SK-N-SH (cell line): ENCODE measurements at regions not wholly inside any gene's neighbourhood (a gene's known extent, or its start where the extent isn't known, plus 50 kb on each side); places are given as distances from the start of the nearest gene placed in this dataset.

Experiments used
- CTCF ChIA-PET: fragments of 300-600, 350-600 bp; formaldehyde crosslinking; extraction: SDS; loops from one replicate; lab custom pipeline; 2021; lab: Yijun Ruan, JAX
- POLR2A ChIA-PET: fragments of 350-600 bp; sonication (Branson Sonifier 250); formaldehyde crosslinking; extraction: SDS; loops from one replicate; lab custom pipeline; 2020; ENCODE audit warnings: antibody characterized with exemption, inconsistent platforms; lab: Yijun Ruan, JAX
- DNase-seq: peaks from one replicate; pipeline ENCODE4 v3.0.0; 2012
- H2AFZ ChIP-seq: fragments of 200-600 bp; sonication (generic); 2 replicates; pipeline ENCODE4 v1.8.1; 2016; ENCODE audit warnings: antibody characterized with exemption, mild to moderate bottlenecking, low read depth
- H3F3A ChIP-seq: fragments of 200-600 bp; sonication (generic); replicated peaks from 2 replicates; pipeline ENCODE3; 2016; ENCODE audit warnings: antibody characterized with exemption, mild to moderate bottlenecking; ENCODE audit not compliant: insufficient read depth
- H3K27ac ChIP-seq, 2 experiments: fragments of 200-500 bp in 1 of 2; fragments of 200-600 bp in 1 of 2; sonication (Bioruptor generic) in 1 of 2; sonication (generic), shearing (Covaris generic) in 1 of 2; 2 replicates each; pipeline versions ENCODE4 v1.5.1 to v1.6.1; 2014 to 2016; ENCODE audit warnings: low read depth in 2 of 2, inconsistent platforms in 1 of 2, low read length in 1 of 2, mild to moderate bottlenecking in 1 of 2, mixed read lengths in 1 of 2
- H3K27me3 ChIP-seq: fragments of 200-600 bp; sonication (generic), shearing (Covaris generic); 2 replicates; pipeline ENCODE4 v1.6.1; 2016; ENCODE audit warnings: mixed run types; ENCODE audit not compliant: insufficient read depth
- H3K36me3 ChIP-seq, 2 experiments: fragments of 200-500 bp in 1 of 2; fragments of 200-600 bp in 1 of 2; sonication (Bioruptor generic) in 1 of 2; sonication (generic) in 1 of 2; replicated peaks in 1 of 2; 2 replicates each; pipeline versions ENCODE3 to v1.5.1; 2014 to 2016; ENCODE audit warnings: low read length in 1 of 2, mild to moderate bottlenecking in 1 of 2; ENCODE audit not compliant: insufficient read depth in 2 of 2, control insufficient read depth in 1 of 2
- H3K4me1 ChIP-seq, 2 experiments: fragments of 200-500 bp in 1 of 2; fragments of 200-600 bp in 1 of 2; sonication (Bioruptor generic) in 1 of 2; sonication (generic), shearing (Covaris generic) in 1 of 2; 2 replicates each; pipeline versions ENCODE4 v1.5.1 to v1.6.1; 2014 to 2016; ENCODE audit warnings: low read depth in 1 of 2, low read length in 1 of 2, mixed run types in 1 of 2; ENCODE audit not compliant: insufficient read depth in 2 of 2, control insufficient read depth in 1 of 2
- H3K4me2 ChIP-seq: fragments of 200-600 bp; sonication (generic), shearing (Covaris generic); 2 replicates; pipeline ENCODE4 v1.6.1; 2017; ENCODE audit warnings: mixed run types
- H3K4me3 ChIP-seq, 2 experiments: fragments of 200-500 bp in 1 of 2; fragments of 200-600 bp in 1 of 2; sonication (Bioruptor generic) in 1 of 2; sonication (generic), shearing (Covaris generic) in 1 of 2; 2 replicates each; pipeline versions ENCODE4 v1.5.1 to v1.8.1; 2014 to 2016; ENCODE audit warnings: low read depth in 2 of 2, inconsistent platforms in 1 of 2, low read length in 1 of 2, mild to moderate bottlenecking in 1 of 2, mixed read lengths in 1 of 2, moderate library complexity in 1 of 2
- H3K79me2 ChIP-seq: fragments of 200-600 bp; sonication (generic); 2 replicates; pipeline ENCODE4 v1.8.1; 2017; ENCODE audit warnings: mild to moderate bottlenecking; ENCODE audit not compliant: insufficient read depth
- H3K9ac ChIP-seq: fragments of 200-600 bp; sonication (generic); 2 replicates; pipeline ENCODE4 v1.6.1; 2017; ENCODE audit warnings: mixed run types
- H3K9me2 ChIP-seq: fragments of 200-600 bp; sonication (generic); 2 replicates; pipeline ENCODE4 v1.6.1; 2017; ENCODE audit warnings: mixed run types
- H3K9me3 ChIP-seq: fragments of 200-600 bp; sonication (generic); 2 replicates; pipeline ENCODE4 v1.6.1; 2017; ENCODE audit warnings: mixed run types, mild to moderate bottlenecking, moderate library complexity
- H4K20me1 ChIP-seq: fragments of 200-600 bp; sonication (generic); 2 replicates; pipeline ENCODE4 v1.6.1; 2017; ENCODE audit warnings: mild to moderate bottlenecking, mixed run types; ENCODE audit not compliant: insufficient read depth
- ELF1 ChIP-seq: IDR thresholded peaks from 2 replicates; pipeline ENCODE4 v1.4.0; 2012
- EP300 ChIP-seq, 2 experiments: IDR thresholded peaks; 2 replicates each; pipeline versions ENCODE4 v1.4.0 to v1.6.1; 2012; ENCODE audit warnings: borderline replicate concordance in 1 of 2, low read depth in 1 of 2, low read length in 1 of 2
- EZH2phosphoT487 ChIP-seq: fragments of 200-600 bp; sonication (generic); IDR thresholded peaks from 2 replicates; pipeline ENCODE4 v1.6.1; 2017; ENCODE audit warnings: low read depth, mixed run types, mild to moderate bottlenecking, antibody characterized with exemption, moderate library complexity, borderline replicate concordance
- FOSL2 ChIP-seq: IDR thresholded peaks from 2 replicates; pipeline ENCODE4 v1.4.0; 2012; ENCODE audit warnings: low read depth, mild to moderate bottlenecking, moderate library complexity, borderline replicate concordance
- FOXJ3 ChIP-seq: sonication (generic); formaldehyde crosslinking; IDR thresholded peaks from 2 replicates; pipeline ENCODE4 v1.5.1; 2020; ENCODE audit warnings: mild to moderate bottlenecking, missing genetic modification reagents
- FOXM1 ChIP-seq: IDR thresholded peaks from 2 replicates; pipeline ENCODE4 v1.4.0; 2012; ENCODE audit warnings: low read depth, mild to moderate bottlenecking
- GATA2 ChIP-seq: sonication (generic); formaldehyde crosslinking; IDR thresholded peaks from 2 replicates; pipeline ENCODE4 v1.5.0; 2020; ENCODE audit warnings: mild to moderate bottlenecking, missing genetic modification reagents
- IRF3 ChIP-seq: fragments of 150-350 bp; IDR thresholded peaks from 2 replicates; pipeline ENCODE4 v1.6.1; 2016; ENCODE audit warnings: mild to moderate bottlenecking, low read depth, low read length
- JUND ChIP-seq: IDR thresholded peaks from 2 replicates; pipeline ENCODE4 v1.4.0; 2012
- MEF2A ChIP-seq: IDR thresholded peaks from 2 replicates; pipeline ENCODE4 v1.4.0; 2012; ENCODE audit warnings: low read depth, borderline replicate concordance
- MXI1 ChIP-seq: IDR thresholded peaks from 2 replicates; pipeline ENCODE4 v1.6.1; 2012; ENCODE audit warnings: mild to moderate bottlenecking, low read depth, low read length, improper control_type of control experiment
- NRF1 ChIP-seq: IDR thresholded peaks from 2 replicates; pipeline ENCODE4 v1.6.1; 2012; ENCODE audit warnings: low read depth, mild to moderate bottlenecking, low read length
- RAD21 ChIP-seq: IDR thresholded peaks from 2 replicates; pipeline ENCODE4 v1.6.1; 2012; ENCODE audit warnings: mild to moderate bottlenecking, low read length
- RCOR1 ChIP-seq: fragments of 150-350 bp; IDR thresholded peaks from 2 replicates; pipeline ENCODE4 v1.6.1; 2017; ENCODE audit warnings: antibody characterized with exemption, low read length
- RFX5 ChIP-seq: IDR thresholded peaks from 2 replicates; pipeline ENCODE4 v1.6.1; 2012; ENCODE audit warnings: mild to moderate bottlenecking, improper control_type of control experiment, low read length
- RXRA ChIP-seq: IDR thresholded peaks from 2 replicates; pipeline ENCODE4 v1.4.0; 2012; ENCODE audit warnings: low read depth, mild to moderate bottlenecking, borderline replicate concordance
- SMC3 ChIP-seq: IDR thresholded peaks from 2 replicates; pipeline ENCODE4 v1.6.1; 2012; ENCODE audit warnings: low read depth, low read length, improper control_type of control experiment
- TAF1 ChIP-seq: IDR thresholded peaks from 2 replicates; pipeline ENCODE4 v1.6.1; 2012; ENCODE audit warnings: low read depth, mild to moderate bottlenecking, low read length, moderate library complexity, borderline replicate concordance
- TCF12 ChIP-seq: IDR thresholded peaks from 2 replicates; pipeline ENCODE4 v1.4.0; 2012
- TEAD4 ChIP-seq: IDR thresholded peaks from 2 replicates; pipeline ENCODE4 v1.4.0; 2012; ENCODE audit warnings: mild to moderate bottlenecking, borderline replicate concordance; ENCODE audit not compliant: insufficient read depth
- YY1 ChIP-seq: IDR thresholded peaks from 2 replicates; pipeline ENCODE4 v1.4.0; 2012; ENCODE audit warnings: low read depth, mild to moderate bottlenecking
- ZBTB33 ChIP-seq: IDR thresholded peaks from 2 replicates; pipeline ENCODE4 v1.4.0; 2012; ENCODE audit warnings: low read depth, borderline replicate concordance
- WGBS: methylation state at CpG from one replicate; pipeline ENCODE4 v1.1.6; 2017; ENCODE audit warnings: low lambda C conversion rate; 5-methylcytosine and 5-hydroxymethylcytosine counted together
- TF ChIP-seq, protein P1 (sequence below): fragments of 150-350 bp; IDR thresholded peaks from 2 replicates; pipeline ENCODE4 v1.6.1; 2017; ENCODE audit warnings: antibody characterized with exemption, low read length, low read depth, borderline replicate concordance
- TF ChIP-seq, protein P2 (sequence below): IDR thresholded peaks from 2 replicates; pipeline ENCODE4 v1.4.0; 2012; ENCODE audit warnings: low read depth, borderline replicate concordance

DNA sequence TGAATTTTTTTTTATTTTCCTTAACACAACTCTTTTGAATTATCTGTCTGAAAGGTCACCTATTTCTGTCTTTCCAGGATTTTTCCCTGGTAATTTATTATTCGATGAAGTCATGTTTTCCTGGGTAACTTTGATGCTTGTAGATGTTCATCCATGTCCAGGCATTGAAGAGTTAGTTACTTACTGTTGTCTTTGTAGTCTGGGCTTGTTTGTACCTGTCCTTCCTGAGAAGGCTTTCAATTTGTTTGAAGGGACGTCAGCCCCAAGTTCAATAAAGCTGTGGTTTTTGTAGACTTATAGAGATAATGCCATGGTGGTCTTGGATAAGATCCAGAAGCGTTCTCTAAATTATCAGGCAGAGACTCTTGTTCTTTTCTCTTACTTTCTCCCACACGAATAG, 252.4 kb upstream of the ARHGAP24 start:
- Histone ChIP-seq H2AFZ (no peak overlapping the region), H4K20me1 (no peaks in the 10 kb centered on the region), H3K4me1 (no peaks in the 10 kb centered on the region), H3K36me3 (no peaks in the 10 kb centered on the region), H3K4me2 (no peak overlapping the region), H3K9ac (no peak overlapping the region), H3K27ac (no peak overlapping the region), H3K9me3 (no peaks in the 10 kb centered on the region), H3K4me3 (no peak overlapping the region), H3K79me2 (no peaks in the 10 kb centered on the region), H3F3A (no peaks in the 10 kb centered on the region), H3K9me2 (no peaks in the 10 kb centered on the region), H3K27me3 (no peaks in the 10 kb centered on the region)
- 9% methylated on average over 4 of the region's 4 CpGs for WGBS
- DNase-seq = no peak
- TF ChIP-seq RAD21 = no peak
- TF ChIP-seq, protein P1, sequence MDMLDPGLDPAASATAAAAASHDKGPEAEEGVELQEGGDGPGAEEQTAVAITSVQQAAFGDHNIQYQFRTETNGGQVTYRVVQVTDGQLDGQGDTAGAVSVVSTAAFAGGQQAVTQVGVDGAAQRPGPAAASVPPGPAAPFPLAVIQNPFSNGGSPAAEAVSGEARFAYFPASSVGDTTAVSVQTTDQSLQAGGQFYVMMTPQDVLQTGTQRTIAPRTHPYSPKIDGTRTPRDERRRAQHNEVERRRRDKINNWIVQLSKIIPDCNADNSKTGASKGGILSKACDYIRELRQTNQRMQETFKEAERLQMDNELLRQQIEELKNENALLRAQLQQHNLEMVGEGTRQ = no peak
- no peak for TF ChIP-seq FOXJ3 (CRISPR knock-in tag)
- TF ChIP-seq TCF12 = no peak
- TF ChIP-seq ZBTB33 = no peak
- no peak for TF ChIP-seq TAF1
- TF ChIP-seq IRF3 = no peak
- no peak for TF ChIP-seq JUND
- TF ChIP-seq SMC3 = no peak
- no peak for TF ChIP-seq MXI1
- TF ChIP-seq RFX5 = no peak
- no peak for TF ChIP-seq EZH2phosphoT487
- no peak for TF ChIP-seq TEAD4
- ChIA-PET POLR2A (no interaction called here), CTCF (no interaction called here)

- Histone ChIP-seq H2AFZ (no peak overlapping the region), H3K79me2 (no peaks in the 10 kb centered on the region), H3K36me3 (no peaks in the 10 kb centered on the region), H3K4me2 (no peak overlapping the region), H3F3A (no peaks in the 10 kb centered on the region), H3K27me3 (no peaks in the 10 kb centered on the region), H3K9me2 (no peaks in the 10 kb centered on the region), H3K9me3 (no peaks in the 10 kb centered on the region), H3K27ac (no peak overlapping the region), H3K9ac (no peak overlapping the region), H4K20me1 (no peaks in the 10 kb centered on the region), H3K4me3 (no peak overlapping the region), H3K4me1 (no peaks in the 10 kb centered on the region)
- ChIA-PET CTCF (no interaction called here), POLR2A (no interaction called here)
- WGBS = 8% methylated on average over 2 of the region's 2 CpGs
- DNase-seq = no peak
- no peak for TF ChIP-seq RXRA
- no peak for TF ChIP-seq MEF2A
- TF ChIP-seq RCOR1 = no peak
- TF ChIP-seq, protein P2, sequence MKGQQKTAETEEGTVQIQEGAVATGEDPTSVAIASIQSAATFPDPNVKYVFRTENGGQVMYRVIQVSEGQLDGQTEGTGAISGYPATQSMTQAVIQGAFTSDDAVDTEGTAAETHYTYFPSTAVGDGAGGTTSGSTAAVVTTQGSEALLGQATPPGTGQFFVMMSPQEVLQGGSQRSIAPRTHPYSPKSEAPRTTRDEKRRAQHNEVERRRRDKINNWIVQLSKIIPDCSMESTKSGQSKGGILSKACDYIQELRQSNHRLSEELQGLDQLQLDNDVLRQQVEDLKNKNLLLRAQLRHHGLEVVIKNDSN = no peak
- no peak for TF ChIP-seq FOXJ3 (CRISPR knock-in tag)
- TF ChIP-seq RAD21 = no peak; the same call in 1 of the 2 replicates
- no peak for TF ChIP-seq NRF1
- no peak for TF ChIP-seq EZH2phosphoT487
- TF ChIP-seq YY1 = no peak
- TF ChIP-seq FOSL2 = no peak
- no peak for TF ChIP-seq GATA2
- no peak for TF ChIP-seq JUND
- no peak for TF ChIP-seq EP300 (IDR thresholded peaks at IDR 0.05; ENCODE audit: borderline replicate concordance in 1 of 2, low read depth in 1 of 2, low read length in 1 of 2)
- no peak for TF ChIP-seq ELF1
- TF ChIP-seq FOXM1 = no peak
- TF ChIP-seq ZBTB33 = no peak
These were observed 246.7 kb upstream of the ARHGAP24 start for GRCh38 chr4:85228264-85228663.
